Endothelial cell of umbilical vein (primary cell): ENCODE measurements at regions not wholly inside any gene's neighbourhood (a gene's known extent, or its start where the extent isn't known, plus 50 kb on each side); places are given as distances from the start of the nearest gene placed in this dataset.
"Not testable (repeated sequence)": the region's sequence is repeated elsewhere in the genome, so short reads cannot be mapped to it uniquely, and the experiment has no call there.

ENCODE experiments used
- BruUV-seq: library from RNA; stranded (reverse); fragments of 400-500 nt; replicated peaks from 2 replicates; lab custom pipeline; 2021; lab: Mats Ljungman, UMichigan
- CTCF ChIA-PET: fragments of 300-600, 350-600 bp; sonication (Branson Sonifier 250); formaldehyde crosslinking; loops from one replicate; lab custom pipeline; 2021; ENCODE audit warnings: antibody characterized with exemption, inconsistent platforms; lab: Charles Lee
- POLR2A ChIA-PET: fragments of 300-600, 350-600 bp; sonication (Branson Sonifier 250); formaldehyde crosslinking; loops from one replicate; lab custom pipeline; 2021; ENCODE audit warnings: antibody characterized with exemption, inconsistent platforms; lab: Charles Lee
- DNase-seq: peaks from one replicate; pipeline ENCODE4 v3.0.0-alpha.2; 2011; ENCODE audit warnings: low read depth, low spot score
- FAIRE-seq: peaks from 2 replicates; lab custom pipeline; 2011; peaks lifted over from hg19 to GRCh38; lab: Jason Lieb, UNC
- H2AFZ ChIP-seq: 2 replicates; pipeline ENCODE4 v1.6.0; 2012; ENCODE audit warnings: low read depth, low read length, control low read depth, inconsistent platforms
- H3K27ac ChIP-seq: 2 replicates; pipeline ENCODE4 v1.5.1; 2011; ENCODE audit warnings: low read depth, mild to moderate bottlenecking, control low read depth, low read length, moderate library complexity; ENCODE audit not compliant: insufficient read depth
- H3K27me3 ChIP-seq, 2 experiments: 2 replicates each; pipeline versions ENCODE4 v1.6.0 to v1.6.1; 2011; ENCODE audit warnings: low read length in 2 of 2, mixed read lengths in 1 of 2; ENCODE audit not compliant: control insufficient read depth in 2 of 2, insufficient read depth in 2 of 2
- H3K36me3 ChIP-seq, 2 experiments: 2 replicates in 1 of 2; 3 replicates in 1 of 2; pipeline ENCODE4 v1.5.1; 2011; ENCODE audit warnings: low read length in 2 of 2, mild to moderate bottlenecking in 1 of 2, moderate library complexity in 1 of 2; ENCODE audit not compliant: control insufficient read depth in 2 of 2, insufficient read depth in 2 of 2; ENCODE audit errors: extremely low read depth in 1 of 2
- H3K4me1 ChIP-seq: 3 replicates; pipeline ENCODE4 v1.5.1; 2011; ENCODE audit warnings: mild to moderate bottlenecking, low read length; ENCODE audit not compliant: control insufficient read depth, insufficient read depth; ENCODE audit errors: extremely low read depth
- H3K4me2 ChIP-seq: 2 replicates; pipeline ENCODE4 v1.6.1; 2011; ENCODE audit warnings: low read length, control low read depth, mixed read lengths; ENCODE audit not compliant: insufficient read depth
- H3K4me3 ChIP-seq, 3 experiments: fragments of 200-600 bp in 1 of 3; sonication (generic), shearing (Covaris generic) in 1 of 3; replicated peaks in 1 of 3; 2 replicates each; pipeline ENCODE4 v1.5.1; 2011 to 2016; ENCODE audit warnings: control low read depth in 3 of 3, low read length in 3 of 3, mild to moderate bottlenecking in 2 of 3, inconsistent platforms in 1 of 3, low read depth in 1 of 3, moderate library complexity in 1 of 3; ENCODE audit not compliant: insufficient read depth in 1 of 3
- H3K79me2 ChIP-seq: 2 replicates; pipeline ENCODE4 v1.6.0; 2012; ENCODE audit warnings: low read length, inconsistent platforms; ENCODE audit not compliant: control insufficient read depth, insufficient read depth
- H3K9ac ChIP-seq: replicated peaks from 2 replicates; pipeline ENCODE3; 2011; ENCODE audit warnings: low read length, control low read depth; ENCODE audit not compliant: insufficient read depth; ENCODE audit errors: extremely low read depth
- H3K9me1 ChIP-seq: replicated peaks from 3 replicates; pipeline ENCODE4 v1.6.0; 2011; ENCODE audit warnings: mild to moderate bottlenecking, low read length; ENCODE audit not compliant: control insufficient read depth, insufficient read depth; ENCODE audit errors: extremely low read depth
- H3K9me3 ChIP-seq: replicated peaks from 2 replicates; pipeline ENCODE4 v1.5.1; 2012; ENCODE audit warnings: low read length, inconsistent platforms; ENCODE audit not compliant: control insufficient read depth, insufficient read depth
- H4K20me1 ChIP-seq: replicated peaks from 2 replicates; pipeline ENCODE3; 2011; ENCODE audit warnings: mild to moderate bottlenecking, low read length; ENCODE audit not compliant: control insufficient read depth, insufficient read depth; ENCODE audit errors: extremely low read depth
- EZH2 ChIP-seq: IDR thresholded peaks from 2 replicates; pipeline ENCODE4 v1.6.1; 2012; ENCODE audit warnings: borderline replicate concordance, low read depth, mild to moderate bottlenecking, moderate library complexity, low read length, inconsistent platforms; ENCODE audit not compliant: severe bottlenecking
- FOS ChIP-seq: IDR thresholded peaks from 2 replicates; pipeline ENCODE4 v1.6.1; 2011; ENCODE audit warnings: mild to moderate bottlenecking, low read length, moderate library complexity, borderline replicate concordance; ENCODE audit not compliant: insufficient read depth
- GATA2 ChIP-seq: IDR thresholded peaks from 2 replicates; pipeline ENCODE4 v1.7.0; 2011; ENCODE audit warnings: low read depth, mild to moderate bottlenecking, moderate library complexity, mixed read lengths, low read length; ENCODE audit not compliant: insufficient read length, insufficient read depth
- JUN ChIP-seq: IDR thresholded peaks from 2 replicates; pipeline ENCODE4 v1.6.1; 2011; ENCODE audit warnings: borderline replicate concordance, low read depth; ENCODE audit not compliant: insufficient read length, insufficient read depth
- MYC ChIP-seq: IDR thresholded peaks from one replicate; pipeline ENCODE4 v1.6.1; 2011; ENCODE audit warnings: mild to moderate bottlenecking, low read depth, low read length
- POLR2A ChIP-seq: IDR thresholded peaks from 2 replicates; pipeline ENCODE4 v1.6.1; 2012; ENCODE audit warnings: low read depth, mild to moderate bottlenecking, control low read depth, low read length
- POLR2AphosphoS5 ChIP-seq: IDR thresholded peaks from 2 replicates; pipeline ENCODE4 v1.6.1; 2012; ENCODE audit warnings: low read depth, mild to moderate bottlenecking, control low read depth, low read length, moderate library complexity; ENCODE audit not compliant: insufficient read depth
- dilution Hi-C: fragments of 300-500 bp; cut with MboI; formaldehyde crosslinking; loops from one replicate; pipeline ENCODE4 v1.15.0; 2019; ENCODE audit warnings: low sequenced_read_pairs; ENCODE audit not compliant: extremely low pct_ligation_motif_present
- intact Hi-C: fragments of 100-400 bp; cut with micrococcal nuclease; formaldehyde crosslinking; loops from one replicate; pipeline ENCODE4 v1.10.0; 2022
- TF ChIP-seq, protein P1 (sequence below): IDR thresholded peaks from 2 replicates; pipeline ENCODE4 v1.6.1; 2011; ENCODE audit not compliant: insufficient read depth, insufficient read length
- TF ChIP-seq, protein P2 (sequence below), 2 donors: IDR thresholded peaks; 1 replicate in 1 of 2; 2 replicates in 1 of 2; pipeline ENCODE4 v1.5.1; 2011; ENCODE audit warnings: low read length in 2 of 2, mild to moderate bottlenecking in 2 of 2, moderate library complexity in 2 of 2, control low read depth in 1 of 2, inconsistent platforms in 1 of 2, low read depth in 1 of 2; ENCODE audit not compliant: insufficient read depth in 1 of 2; ENCODE audit errors: extremely low read depth in 1 of 2

DNA sequence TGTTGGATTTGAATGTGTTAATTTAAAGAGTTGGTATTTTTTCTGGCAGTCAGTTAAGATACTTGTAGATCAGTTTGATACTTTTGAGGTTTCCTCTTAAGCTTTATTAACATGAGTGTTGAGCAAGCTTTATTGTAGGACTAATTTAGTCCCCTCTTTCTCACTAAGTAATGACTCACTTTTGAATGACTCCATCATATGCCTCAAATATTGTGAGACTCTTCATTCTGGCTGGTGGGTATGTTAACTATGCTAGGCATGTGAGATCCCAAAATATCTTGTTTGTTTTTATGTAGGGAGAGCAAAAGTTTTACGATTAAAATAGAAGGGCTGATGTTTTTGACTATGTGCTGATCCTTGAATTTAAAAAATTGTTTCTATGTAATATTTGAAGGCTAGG, 355.7 kb downstream of the IZUMO3 start:
- Histone ChIP-seq H3K9me1 (no peaks in the 10 kb centered on the region), H3K27ac (no peak overlapping the region), H3K27me3 (no peaks in the 10 kb centered on the region), H3K9ac (no peak overlapping the region), H3K4me2 (no peak overlapping the region), H3K4me3 (no peak overlapping the region), H3K4me1 (no peaks in the 10 kb centered on the region), H4K20me1 (no peaks in the 10 kb centered on the region), H2AFZ (no peak overlapping the region), H3K9me3 (no peaks in the 10 kb centered on the region), H3K79me2 (no peaks in the 10 kb centered on the region), H3K36me3 (no peaks in the 10 kb centered on the region)
- no peak for DNase-seq
- intact Hi-C loops = no loop called here
- FAIRE-seq = no peak
- dilution Hi-C loops = no loop called here
- no TSS peak for BruUV-seq
- no peak for TF ChIP-seq POLR2AphosphoS5
- TF ChIP-seq, protein P1, sequence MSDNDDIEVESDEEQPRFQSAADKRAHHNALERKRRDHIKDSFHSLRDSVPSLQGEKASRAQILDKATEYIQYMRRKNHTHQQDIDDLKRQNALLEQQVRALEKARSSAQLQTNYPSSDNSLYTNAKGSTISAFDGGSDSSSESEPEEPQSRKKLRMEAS = no peak
- no peak for TF ChIP-seq EZH2
- no peak for TF ChIP-seq FOS
- TF ChIP-seq, protein P2, sequence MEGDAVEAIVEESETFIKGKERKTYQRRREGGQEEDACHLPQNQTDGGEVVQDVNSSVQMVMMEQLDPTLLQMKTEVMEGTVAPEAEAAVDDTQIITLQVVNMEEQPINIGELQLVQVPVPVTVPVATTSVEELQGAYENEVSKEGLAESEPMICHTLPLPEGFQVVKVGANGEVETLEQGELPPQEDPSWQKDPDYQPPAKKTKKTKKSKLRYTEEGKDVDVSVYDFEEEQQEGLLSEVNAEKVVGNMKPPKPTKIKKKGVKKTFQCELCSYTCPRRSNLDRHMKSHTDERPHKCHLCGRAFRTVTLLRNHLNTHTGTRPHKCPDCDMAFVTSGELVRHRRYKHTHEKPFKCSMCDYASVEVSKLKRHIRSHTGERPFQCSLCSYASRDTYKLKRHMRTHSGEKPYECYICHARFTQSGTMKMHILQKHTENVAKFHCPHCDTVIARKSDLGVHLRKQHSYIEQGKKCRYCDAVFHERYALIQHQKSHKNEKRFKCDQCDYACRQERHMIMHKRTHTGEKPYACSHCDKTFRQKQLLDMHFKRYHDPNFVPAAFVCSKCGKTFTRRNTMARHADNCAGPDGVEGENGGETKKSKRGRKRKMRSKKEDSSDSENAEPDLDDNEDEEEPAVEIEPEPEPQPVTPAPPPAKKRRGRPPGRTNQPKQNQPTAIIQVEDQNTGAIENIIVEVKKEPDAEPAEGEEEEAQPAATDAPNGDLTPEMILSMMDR (IDR thresholded peaks at IDR 0.05; ENCODE audit: extremely low read depth in 1 of 2, insufficient read depth in 1 of 2, low read depth in 1 of 2, low read length in 2 of 2) = no peak
- no peak for TF ChIP-seq JUN
- no peak for TF ChIP-seq GATA2
- TF ChIP-seq POLR2A = no peak
- no peak for TF ChIP-seq MYC
- ChIA-PET POLR2A (no interaction called here), CTCF (no interaction called here)

DNA sequence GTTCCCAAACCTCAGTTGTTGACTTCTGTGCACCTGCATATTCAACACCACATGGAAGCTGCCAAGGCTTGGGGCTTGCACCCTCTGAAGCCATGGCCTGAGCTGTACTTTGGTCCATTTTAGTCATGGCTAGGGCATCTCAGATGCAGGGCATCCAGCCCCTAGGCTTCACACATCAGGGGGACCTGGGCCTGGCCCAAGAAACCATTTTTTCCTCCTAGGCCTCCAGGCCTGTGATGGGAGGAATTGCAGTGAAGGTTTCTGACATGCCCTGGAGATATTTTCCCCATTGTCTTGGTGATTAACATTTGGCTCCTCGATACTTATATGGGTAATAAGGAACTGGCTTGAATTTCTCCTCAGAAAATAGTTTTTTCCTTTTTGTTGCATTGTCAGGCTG, 354.5 kb upstream of the ELAVL2 start:
- FAIRE-seq, H4K20me1 ChIP-seq, dilution Hi-C loops, H3K9ac ChIP-seq, H3K4me2 ChIP-seq, H3K4me3 ChIP-seq, H3K36me3 ChIP-seq, POLR2A ChIA-PET, H2AFZ ChIP-seq, H3K9me3 ChIP-seq, BruUV-seq, H3K79me2 ChIP-seq, H3K27ac ChIP-seq, intact Hi-C loops, CTCF ChIA-PET, DNase-seq, H3K4me1 ChIP-seq, H3K9me1 ChIP-seq, H3K27me3 ChIP-seq: not testable (repeated sequence)
